ENCODE measurements at regions not wholly inside any gene's neighbourhood (a gene's known extent, or its start where the extent isn't known, plus 50 kb on each side); places are given as distances from the start of the nearest gene placed in this dataset.

GRCh38 chr13:44661936-44662335 is 85.8 kb upstream of the TSC22D1 start:
- TF ChIP-seq POLR2A (IDR thresholded peaks at IDR 0.05) (no peak), CTCF (IDR thresholded peaks at IDR 0.05 in 8 of 11, conservative IDR thresholded peaks at IDR 0.05 in 3 of 11) (no peak), POLR2AphosphoS5 (IDR thresholded peaks at IDR 0.05) (no peak)

All from spleen (tissue), 7 donors.